GM12878 (cell line): ENCODE measurements at regions not wholly inside any gene's neighbourhood (a gene's known extent, or its start where the extent isn't known, plus 50 kb on each side); places are given as distances from the start of the nearest gene placed in this dataset.
"Not testable (repeated sequence)": the region's sequence is repeated elsewhere in the genome, so short reads cannot be mapped to it uniquely, and the experiment has no call there.

Experiments used
- ATAC-seq: fragments of 200-7000 bp; cut with Tn5 transposase; 3 replicates; pipeline ENCODE4 v1.9.1; 2020; ENCODE audit warnings: mild to moderate bottlenecking, moderate library complexity
- BruUV-seq: library from RNA; stranded (reverse); fragments of 400-500 nt; replicated peaks from 2 replicates; lab custom pipeline; 2021; lab: Mats Ljungman, UMichigan
- CTCF ChIA-PET: fragments of 300-600 bp; sonication (Branson Sonifier 250); formaldehyde crosslinking; extraction: SDS; loops from one replicate; lab custom pipeline; 2021; ENCODE audit warnings: inconsistent platforms; lab: Yijun Ruan, JAX
- POLR2A ChIA-PET: fragments of 350-600 bp; formaldehyde crosslinking; extraction: SDS; loops from one replicate; lab custom pipeline; 2021; ENCODE audit warnings: inconsistent platforms; lab: Charles Lee
- RAD21 ChIA-PET: fragments of 300-600 bp; sonication (Branson Sonifier 250); formaldehyde crosslinking; loops from one replicate; lab custom pipeline; 2023; ENCODE audit warnings: antibody characterized with exemption; ENCODE audit not compliant: unreplicated experiment; lab: Charles Lee
- SMC1A ChIA-PET: fragments of 300-600 bp; sonication (Branson Sonifier 250); formaldehyde crosslinking; loops from one replicate; lab custom pipeline; 2023; ENCODE audit not compliant: unreplicated experiment, uncharacterized antibody; lab: Charles Lee
- DNase-seq: peaks from one replicate; pipeline ENCODE4 v3.0.0-alpha.2; 2011; ENCODE audit warnings: low read depth, low spot score
- FAIRE-seq: peaks from 3 replicates; lab custom pipeline; 2011; peaks lifted over from hg19 to GRCh38; lab: Jason Lieb, UNC
- H2AFZ ChIP-seq: 2 replicates; pipeline ENCODE4 v1.6.0; 2011; ENCODE audit warnings: low read depth, low read length, control low read depth; ENCODE audit not compliant: control insufficient read depth
- H3K27ac ChIP-seq: 2 replicates; pipeline ENCODE4 v1.5.1; 2011; ENCODE audit warnings: control low read depth; ENCODE audit not compliant: control insufficient read depth, insufficient read depth
- H3K27me3 ChIP-seq, 2 experiments: replicated peaks in 1 of 2; 2 replicates each; pipeline versions ENCODE4 v1.6.0 to v1.6.1; 2011; ENCODE audit warnings: low read length in 1 of 2; ENCODE audit not compliant: control insufficient read depth in 2 of 2, insufficient read depth in 2 of 2
- H3K36me3 ChIP-seq, 2 experiments: 2 replicates each; pipeline ENCODE4 v1.5.1; 2011; ENCODE audit warnings: low read length in 1 of 2; ENCODE audit not compliant: control insufficient read depth in 2 of 2, insufficient read depth in 2 of 2
- H3K4me1 ChIP-seq: 2 replicates; pipeline ENCODE4 v1.6.1; 2011; ENCODE audit warnings: mild to moderate bottlenecking, low read length, moderate library complexity, mixed read lengths; ENCODE audit not compliant: control insufficient read depth, insufficient read depth
- H3K4me2 ChIP-seq: 2 replicates; pipeline ENCODE4 v1.6.0; 2011; ENCODE audit warnings: control low read depth; ENCODE audit not compliant: control insufficient read depth, insufficient read depth
- H3K4me3 ChIP-seq: fragments of 200-600 bp; sonication (generic); 2 replicates; pipeline ENCODE4 v1.5.1; 2016
- H3K79me2 ChIP-seq: 2 replicates; pipeline ENCODE4 v1.6.0; 2011; ENCODE audit warnings: low read length; ENCODE audit not compliant: control insufficient read depth, insufficient read depth
- H3K9ac ChIP-seq: 2 replicates; pipeline ENCODE4 v1.8.0; 2011; ENCODE audit warnings: low read length, control low read depth, mixed read lengths; ENCODE audit not compliant: control insufficient read depth, insufficient read depth
- H3K9me3 ChIP-seq: replicated peaks from 3 replicates; pipeline ENCODE4 v1.5.1; 2011; ENCODE audit warnings: mild to moderate bottlenecking, low read length; ENCODE audit not compliant: control insufficient read depth, insufficient read depth
- H4K20me1 ChIP-seq: 2 replicates; pipeline ENCODE4 v1.6.0; 2011; ENCODE audit not compliant: control insufficient read depth, insufficient read depth
- NFYB ChIP-seq: IDR thresholded peaks from 2 replicates; pipeline ENCODE4 v1.6.1; 2011; ENCODE audit warnings: low read depth, mild to moderate bottlenecking, low read length, improper control_type of control experiment, moderate library complexity; ENCODE audit not compliant: insufficient read depth
- RUNX3 ChIP-seq: IDR thresholded peaks from 2 replicates; pipeline ENCODE4 v1.6.1; 2012; ENCODE audit warnings: low read length, inconsistent platforms
- SMAD1 ChIP-seq: fragments of 450-650 bp; IDR thresholded peaks from 2 replicates; pipeline ENCODE4 v1.6.1; 2018; ENCODE audit warnings: mild to moderate bottlenecking, low read depth; ENCODE audit not compliant: partially characterized antibody
- WGBS: methylation state at CpG from one replicate; pipeline ENCODE4 v1.1.6; 2016; ENCODE audit warnings: low lambda C conversion rate; ENCODE audit not compliant: insufficient replicate concordance, insufficient coverage; ENCODE audit errors: missing lambda C conversion rate; 5-methylcytosine and 5-hydroxymethylcytosine counted together
- in situ Hi-C: fragments of 300-500 bp; cut with MboI; formaldehyde crosslinking; loops from 9 replicates; pipeline ENCODE4 v1.14.3; 2018; ENCODE audit warnings: mixed read lengths
- intact Hi-C: fragments of 100-400 bp; cut with micrococcal nuclease; formaldehyde crosslinking; loops from one replicate; pipeline ENCODE4 v1.14.2; 2022; ENCODE audit not compliant: unreplicated experiment

DNA sequence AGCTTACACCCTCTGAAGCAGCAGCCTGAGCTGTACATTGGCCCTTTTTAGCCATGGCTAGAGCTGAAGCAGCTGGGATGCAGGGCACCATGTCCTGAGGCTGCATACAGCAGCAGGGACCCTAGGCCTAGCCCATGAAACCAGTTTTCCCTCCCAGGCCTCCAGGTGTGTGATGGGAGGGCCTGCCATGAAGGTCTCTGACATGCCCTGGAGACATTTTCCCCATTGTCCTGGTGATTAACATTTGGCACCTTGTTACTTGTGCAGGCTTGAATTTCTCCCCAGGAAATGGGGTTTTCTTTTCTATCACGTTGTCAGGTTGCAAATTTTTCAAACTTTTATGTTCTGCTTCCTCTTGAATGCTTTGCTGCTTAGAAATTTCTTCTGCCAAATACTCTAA is 206.8 kb upstream of the GADL1 start:
- SMC1A ChIA-PET, H3K36me3 ChIP-seq, intact Hi-C loops, H3K4me2 ChIP-seq, BruUV-seq, RAD21 ChIA-PET, H3K4me1 ChIP-seq, in situ Hi-C loops, H2AFZ ChIP-seq, FAIRE-seq, H3K9ac ChIP-seq, H3K4me3 ChIP-seq, POLR2A ChIA-PET, H3K27ac ChIP-seq, H3K27me3 ChIP-seq, H3K79me2 ChIP-seq, ATAC-seq, CTCF ChIA-PET, H3K9me3 ChIP-seq, DNase-seq, H4K20me1 ChIP-seq: not testable (repeated sequence)
- whole genome bisulfite sequencing, result 0% methylated on average over 1 of the region's 1 CpG

GRCh38 chr3:31102196-31102879 is 207.9 kb upstream of the GADL1 start:
- no TSS peak for BruUV-seq
- Histone ChIP-seq H3K9me3 (no peaks in the 10 kb centered on the region; the same call in 2 of the 3 replicates), H3K27me3 (no peaks in the 10 kb centered on the region), H2AFZ (no peak overlapping the region), H4K20me1 (no peaks in the 10 kb centered on the region), H3K27ac (no peak overlapping the region), H3K4me1 (no peaks in the 10 kb centered on the region), H3K4me3 (no peak overlapping the region)
- SMC1A ChIA-PET, result interaction anchor here (0.6 to 0.7 kb wide), 3 partner anchors 26 to 614 kb away, joined by 3 read pairs; no protein-coding TSS in a partner anchor
- in situ Hi-C loops, result no loop called here
- intact Hi-C loops, result no loop called here
- TF ChIP-seq NFYB, result no peak
- no peak for TF ChIP-seq SMAD1
- TF ChIP-seq RUNX3, result 0 out of 2 replicates have a peak, but pooled peaks have one; percentile 17
- TF ChIP-seq, all 136 proteins: peak for 1
- DNase-seq, result no peak
- no peaks in the 10 kb centered on the region for H3K36me3 ChIP-seq
- no peak for ATAC-seq
- ChIA-PET RAD21 (no interaction called here), CTCF (no interaction called here), POLR2A (no interaction called here)
- 15% methylated on average over 8 of the region's 8 CpGs for WGBS
- H3K79me2 ChIP-seq, result no peaks in the 10 kb centered on the region
- no peak overlapping the region for H3K4me2 ChIP-seq
- no peak overlapping the region for H3K9ac ChIP-seq
- FAIRE-seq, result no peak
